ENCODE measurements at regions not wholly inside any gene's neighbourhood (a gene's known extent, or its start where the extent isn't known, plus 50 kb on each side); places are given as distances from the start of the nearest gene placed in this dataset.

- no peak for TF ChIP-seq REST (IDR thresholded peaks at IDR 0.05; ENCODE audit: insufficient read depth in 1 of 2, low read depth in 2 of 2, low read length in 2 of 2)
- TF ChIP-seq TAF1 (IDR thresholded peaks at IDR 0.05; ENCODE audit: borderline replicate concordance, insufficient read depth, low read length): no peak
- TF ChIP-seq FOXP2 (optimal IDR thresholded peaks at IDR 0.05; ENCODE audit: borderline replicate concordance, extremely low read depth, extremely low read length, insufficient read depth): no peak
- TF ChIP-seq POLR2AphosphoS5 (IDR thresholded peaks at IDR 0.05; ENCODE audit: low read depth, low read length): no peak
- no peak for TF ChIP-seq SIN3A (IDR thresholded peaks at IDR 0.05; ENCODE audit: borderline replicate concordance, insufficient read depth, low read length)
Observed at GRCh38 chr2:120955427-120955826, 219.8 kb downstream of the GLI2 start.

- TF ChIP-seq TAF1 (IDR thresholded peaks at IDR 0.05; ENCODE audit: borderline replicate concordance, insufficient read depth, low read length): no peak
- TF ChIP-seq FOXP2 (optimal IDR thresholded peaks at IDR 0.05; ENCODE audit: borderline replicate concordance, extremely low read depth, extremely low read length, insufficient read depth): no peak
- TF ChIP-seq SIN3A (IDR thresholded peaks at IDR 0.05; ENCODE audit: borderline replicate concordance, insufficient read depth, low read length): no peak
- TF ChIP-seq REST (IDR thresholded peaks at IDR 0.05; ENCODE audit: insufficient read depth in 1 of 2, low read depth in 2 of 2, low read length in 2 of 2): no peak
- no peak for TF ChIP-seq POLR2AphosphoS5 (IDR thresholded peaks at IDR 0.05; ENCODE audit: low read depth, low read length)
Observed at GRCh38 chr2:120956486-120957156, 221.0 kb downstream of the GLI2 start.

GRCh38 chr2:120957905-120958304, 222.2 kb downstream of the GLI2 start:
- TF ChIP-seq POLR2AphosphoS5 (IDR thresholded peaks at IDR 0.05; ENCODE audit: low read depth, low read length) (no peak), SIN3A (IDR thresholded peaks at IDR 0.05; ENCODE audit: borderline replicate concordance, insufficient read depth, low read length) (no peak), FOXP2 (optimal IDR thresholded peaks at IDR 0.05; ENCODE audit: borderline replicate concordance, extremely low read depth, extremely low read length, insufficient read depth) (no peak), REST (IDR thresholded peaks at IDR 0.05; ENCODE audit: insufficient read depth in 1 of 2, low read depth in 2 of 2, low read length in 2 of 2) (no peak)

DNA sequence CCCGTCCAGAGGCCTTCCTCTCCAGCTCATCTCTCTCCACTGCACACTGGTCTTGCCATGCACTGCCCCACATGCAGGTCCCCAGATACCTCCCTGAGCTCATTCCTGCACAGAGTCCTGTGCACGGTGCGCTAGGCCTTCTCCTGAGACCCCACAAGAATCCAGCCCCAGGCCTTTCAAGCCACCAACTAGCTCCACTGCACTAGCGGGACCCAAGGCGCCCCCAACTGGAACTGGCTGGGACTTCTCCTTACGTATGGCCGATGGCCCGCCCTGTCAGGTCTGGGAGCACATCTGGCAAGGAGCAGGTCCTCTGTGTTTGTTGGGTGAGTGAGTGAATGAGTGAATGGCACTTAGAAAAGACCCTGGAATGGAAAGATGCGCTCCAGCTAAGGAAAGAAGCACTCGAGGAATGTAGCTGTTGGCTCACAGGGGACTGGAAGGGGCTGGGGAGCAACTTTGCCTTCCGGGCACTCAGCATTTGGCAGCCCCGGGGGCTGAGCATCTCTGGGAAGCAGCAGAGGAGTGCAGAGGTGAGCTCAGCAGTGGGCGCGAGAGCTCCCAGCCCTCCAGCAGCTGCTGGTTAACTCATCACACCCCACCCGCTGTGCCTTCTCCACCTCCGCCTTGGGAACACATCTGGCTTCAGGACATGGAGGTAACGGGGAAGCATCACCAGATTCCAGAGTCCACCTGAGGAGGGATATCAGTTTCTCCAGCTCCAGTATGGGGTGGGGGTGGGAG, 223.1 kb downstream of the GLI2 start:
- TF ChIP-seq FOXP2 (optimal IDR thresholded peaks at IDR 0.05; ENCODE audit: borderline replicate concordance, extremely low read depth, extremely low read length, insufficient read depth) (no peak), TAF1 (IDR thresholded peaks at IDR 0.05; ENCODE audit: borderline replicate concordance, insufficient read depth, low read length) (no peak), REST (IDR thresholded peaks at IDR 0.05; ENCODE audit: insufficient read depth in 1 of 2, low read depth in 2 of 2, low read length in 2 of 2) (no peak), SIN3A (IDR thresholded peaks at IDR 0.05; ENCODE audit: borderline replicate concordance, insufficient read depth, low read length) (no peak), POLR2AphosphoS5 (IDR thresholded peaks at IDR 0.05; ENCODE audit: low read depth, low read length) (no peak)
